Endothelial cell of umbilical vein (primary cell): ENCODE measurements at regions not wholly inside any gene's neighbourhood (a gene's known extent, or its start where the extent isn't known, plus 50 kb on each side); places are given as distances from the start of the nearest gene placed in this dataset.

Experiments used
- EZH2 ChIP-seq: IDR thresholded peaks from 2 replicates; pipeline ENCODE4 v1.6.1; 2012; ENCODE audit warnings: borderline replicate concordance, low read depth, mild to moderate bottlenecking, moderate library complexity, low read length, inconsistent platforms; ENCODE audit not compliant: severe bottlenecking
- FOS ChIP-seq: IDR thresholded peaks from 2 replicates; pipeline ENCODE4 v1.6.1; 2011; ENCODE audit warnings: mild to moderate bottlenecking, low read length, moderate library complexity, borderline replicate concordance; ENCODE audit not compliant: insufficient read depth
- JUN ChIP-seq: IDR thresholded peaks from 2 replicates; pipeline ENCODE4 v1.6.1; 2011; ENCODE audit warnings: borderline replicate concordance, low read depth; ENCODE audit not compliant: insufficient read length, insufficient read depth
- MAX ChIP-seq: IDR thresholded peaks from 2 replicates; pipeline ENCODE4 v1.6.1; 2011; ENCODE audit not compliant: insufficient read depth, insufficient read length
- MYC ChIP-seq: IDR thresholded peaks from one replicate; pipeline ENCODE4 v1.6.1; 2011; ENCODE audit warnings: mild to moderate bottlenecking, low read depth, low read length
- POLR2A ChIP-seq: IDR thresholded peaks from 2 replicates; pipeline ENCODE4 v1.6.1; 2012; ENCODE audit warnings: low read depth, mild to moderate bottlenecking, control low read depth, low read length
- POLR2AphosphoS5 ChIP-seq: IDR thresholded peaks from 2 replicates; pipeline ENCODE4 v1.6.1; 2012; ENCODE audit warnings: low read depth, mild to moderate bottlenecking, control low read depth, low read length, moderate library complexity; ENCODE audit not compliant: insufficient read depth
- TF ChIP-seq, protein P1 (sequence below), 2 donors: IDR thresholded peaks; 1 replicate in 1 of 2; 2 replicates in 1 of 2; pipeline ENCODE4 v1.5.1; 2011; ENCODE audit warnings: low read length in 2 of 2, mild to moderate bottlenecking in 2 of 2, moderate library complexity in 2 of 2, control low read depth in 1 of 2, inconsistent platforms in 1 of 2, low read depth in 1 of 2; ENCODE audit not compliant: insufficient read depth in 1 of 2; ENCODE audit errors: extremely low read depth in 1 of 2

- TF ChIP-seq POLR2AphosphoS5 = no peak
- TF ChIP-seq MYC = no peak
- TF ChIP-seq EZH2 = no peak
- TF ChIP-seq, protein P1, sequence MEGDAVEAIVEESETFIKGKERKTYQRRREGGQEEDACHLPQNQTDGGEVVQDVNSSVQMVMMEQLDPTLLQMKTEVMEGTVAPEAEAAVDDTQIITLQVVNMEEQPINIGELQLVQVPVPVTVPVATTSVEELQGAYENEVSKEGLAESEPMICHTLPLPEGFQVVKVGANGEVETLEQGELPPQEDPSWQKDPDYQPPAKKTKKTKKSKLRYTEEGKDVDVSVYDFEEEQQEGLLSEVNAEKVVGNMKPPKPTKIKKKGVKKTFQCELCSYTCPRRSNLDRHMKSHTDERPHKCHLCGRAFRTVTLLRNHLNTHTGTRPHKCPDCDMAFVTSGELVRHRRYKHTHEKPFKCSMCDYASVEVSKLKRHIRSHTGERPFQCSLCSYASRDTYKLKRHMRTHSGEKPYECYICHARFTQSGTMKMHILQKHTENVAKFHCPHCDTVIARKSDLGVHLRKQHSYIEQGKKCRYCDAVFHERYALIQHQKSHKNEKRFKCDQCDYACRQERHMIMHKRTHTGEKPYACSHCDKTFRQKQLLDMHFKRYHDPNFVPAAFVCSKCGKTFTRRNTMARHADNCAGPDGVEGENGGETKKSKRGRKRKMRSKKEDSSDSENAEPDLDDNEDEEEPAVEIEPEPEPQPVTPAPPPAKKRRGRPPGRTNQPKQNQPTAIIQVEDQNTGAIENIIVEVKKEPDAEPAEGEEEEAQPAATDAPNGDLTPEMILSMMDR (IDR thresholded peaks at IDR 0.05; ENCODE audit: extremely low read depth in 1 of 2, insufficient read depth in 1 of 2, low read depth in 1 of 2, low read length in 2 of 2) = no peak
- TF ChIP-seq MAX = no peak
- TF ChIP-seq POLR2A = no peak
- no peak for TF ChIP-seq JUN
- TF ChIP-seq FOS = no peak
These were observed 232.8 kb upstream of the NR2F2 start for GRCh38 chr15:96097661-96098060.
